ENCODE measurements at regions not wholly inside any gene's neighbourhood (a gene's known extent, or its start where the extent isn't known, plus 50 kb on each side); places are given as distances from the start of the nearest gene placed in this dataset.
"Not testable (repeated sequence)": the region's sequence is repeated elsewhere in the genome, so short reads cannot be mapped to it uniquely, and the experiment has no call there.

DNA sequence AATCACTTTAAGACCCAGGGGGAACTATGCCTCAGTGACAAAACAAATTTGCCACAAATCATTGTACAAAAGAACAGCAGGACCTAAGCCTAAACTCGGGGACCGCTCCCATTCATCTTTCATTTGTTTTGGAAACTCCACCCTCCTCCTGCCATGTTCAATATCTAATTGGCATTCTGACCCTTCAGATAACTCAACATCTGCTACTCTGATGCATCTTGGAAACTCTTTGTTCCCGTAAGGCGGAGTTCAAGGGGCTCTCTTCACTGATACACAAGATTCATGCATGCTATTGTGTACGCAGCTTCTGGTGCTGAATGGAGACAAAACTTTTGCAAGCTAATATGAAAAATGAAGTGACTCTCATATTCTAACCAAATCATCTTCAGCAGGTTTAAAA, 187.6 kb downstream of the ZFP64 start:
- H3K4me1 ChIP-seq (replicated peaks), result no peaks in the 10 kb centered on the region
- no peak overlapping the region for H3K4me3 ChIP-seq
- H3K27ac ChIP-seq, result no peak overlapping the region
- H3K36me3 ChIP-seq, result no peaks in the 10 kb centered on the region
- no peak for TF ChIP-seq POLR2AphosphoS5 (IDR thresholded peaks at IDR 0.05)
- no peak for TF ChIP-seq CTCF (IDR thresholded peaks at IDR 0.05)
- TF ChIP-seq POLR2A (IDR thresholded peaks at IDR 0.05), result no peak
- no peaks in the 10 kb centered on the region for H3K9me3 ChIP-seq
- intact Hi-C loops (cut with DNase I), result no loop called here
- DNase-seq (ENCODE audit: low spot score), result no peak
- WGBS, result 88% methylated on average over 5 of the region's 5 CpGs
- H3K27me3 ChIP-seq (replicated peaks; ENCODE audit: insufficient read depth), result no peaks in the 10 kb centered on the region

GRCh38 chr20:52003415-52003814, 188.2 kb downstream of the ZFP64 start:
- H3K27ac ChIP-seq, result no peak overlapping the region
- no peaks in the 10 kb centered on the region for H3K4me1 ChIP-seq (replicated peaks)
- H3K4me3 ChIP-seq, result no peak overlapping the region
- no peaks in the 10 kb centered on the region for H3K27me3 ChIP-seq (replicated peaks; ENCODE audit: insufficient read depth)
- DNase-seq (ENCODE audit: low spot score), result no peak
- 77% methylated on average over 5 of the region's 5 CpGs for WGBS
- H3K9me3 ChIP-seq, result no peaks in the 10 kb centered on the region
- TF ChIP-seq POLR2AphosphoS5 (IDR thresholded peaks at IDR 0.05) (no peak), POLR2A (IDR thresholded peaks at IDR 0.05) (no peak), CTCF (IDR thresholded peaks at IDR 0.05) (no peak)
- intact Hi-C loops (cut with DNase I), result no loop called here
- no peaks in the 10 kb centered on the region for H3K36me3 ChIP-seq

GRCh38 chr20:52001999-52002666, 189.4 kb downstream of the ZFP64 start:
- intact Hi-C loops (cut with DNase I), result no loop called here
- H3K27me3 ChIP-seq (replicated peaks; ENCODE audit: insufficient read depth), result no peaks in the 10 kb centered on the region
- H3K27ac ChIP-seq, result no peak overlapping the region
- no peaks in the 10 kb centered on the region for H3K9me3 ChIP-seq
- H3K4me1 ChIP-seq (replicated peaks), result no peaks in the 10 kb centered on the region
- no peak overlapping the region for H3K4me3 ChIP-seq
- 46% methylated on average over 8 of the region's 8 CpGs for WGBS
- TF ChIP-seq CTCF (IDR thresholded peaks at IDR 0.05) (no peak), POLR2AphosphoS5 (IDR thresholded peaks at IDR 0.05) (no peak), POLR2A (IDR thresholded peaks at IDR 0.05) (no peak)
- no peak for DNase-seq (ENCODE audit: low spot score)
- H3K36me3 ChIP-seq, result no peaks in the 10 kb centered on the region

DNA sequence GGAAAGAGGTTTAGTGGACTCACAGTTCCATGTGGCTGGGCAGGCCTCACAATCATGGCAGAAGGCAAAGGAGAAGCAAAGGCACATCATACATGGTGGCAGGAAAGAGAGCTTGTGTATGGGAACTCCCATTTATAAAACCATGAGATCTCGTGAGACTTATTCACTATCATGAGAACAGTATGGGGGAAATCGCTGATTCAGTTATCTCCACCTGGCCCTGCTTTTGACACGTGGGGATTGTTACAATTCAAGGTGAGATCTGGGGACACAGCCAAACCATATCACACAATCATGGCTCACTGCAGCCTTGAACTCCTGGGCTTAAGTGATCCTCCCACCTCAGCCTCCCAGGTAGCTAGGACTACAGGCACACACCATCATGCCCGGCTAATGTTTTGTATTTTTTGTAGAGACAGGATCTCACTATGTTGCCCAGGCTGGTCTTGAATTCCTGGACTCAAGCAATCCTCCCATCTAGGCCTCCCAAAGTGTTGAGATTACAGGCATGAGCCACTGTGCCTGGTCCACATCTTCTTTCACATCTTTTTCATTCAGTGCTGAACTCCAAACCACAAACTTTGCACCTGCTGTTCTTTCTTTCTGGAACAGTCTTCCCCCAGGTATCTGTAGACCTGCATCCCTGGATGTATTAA, 194.2 kb downstream of the ZFP64 start:
- intact Hi-C loops (cut with DNase I); H3K4me3 ChIP-seq; H3K4me1 ChIP-seq (replicated peaks); H3K36me3 ChIP-seq; H3K9me3 ChIP-seq; DNase-seq (ENCODE audit: low spot score); H3K27me3 ChIP-seq (replicated peaks; ENCODE audit: insufficient read depth); H3K27ac ChIP-seq: not testable (repeated sequence)
- 95% methylated on average over 4 of the region's 4 CpGs for WGBS

GRCh38 chr20:51995551-51995951, 193.2 kb upstream of the SALL4 start:
- no peak for DNase-seq (ENCODE audit: low spot score)
- H3K4me1 ChIP-seq (replicated peaks), result no peaks in the 10 kb centered on the region
- no peaks in the 10 kb centered on the region for H3K27me3 ChIP-seq (replicated peaks; ENCODE audit: insufficient read depth)
- WGBS, result 60% methylated on average over 3 of the region's 3 CpGs
- intact Hi-C loops (cut with DNase I), result no loop called here
- H3K27ac ChIP-seq, result no peak overlapping the region
- no peaks in the 10 kb centered on the region for H3K9me3 ChIP-seq
- no peaks in the 10 kb centered on the region for H3K36me3 ChIP-seq
- no peak overlapping the region for H3K4me3 ChIP-seq
- no peak for TF ChIP-seq POLR2AphosphoS5 (IDR thresholded peaks at IDR 0.05)
- no peak for TF ChIP-seq POLR2A (IDR thresholded peaks at IDR 0.05)
- no peak for TF ChIP-seq CTCF (IDR thresholded peaks at IDR 0.05)
